Cardiac muscle cell (in vitro differentiated cells and primary cell): ENCODE measurements at regions not wholly inside any gene's neighbourhood (a gene's known extent, or its start where the extent isn't known, plus 50 kb on each side); places are given as distances from the start of the nearest gene placed in this dataset.

Experiments
- DNase-seq, 2 donors: peaks; one replicate each; pipeline versions ENCODE4 v3.0.0 to v3.0.0-alpha.2; 2010 to 2017; ENCODE audit warnings: low read depth in 1 of 2, low spot score in 1 of 2
- H3K27ac ChIP-seq: fragments of 200-600 bp; sonication (generic); 2 replicates; pipeline ENCODE4 v1.5.1; 2016
- H3K27me3 ChIP-seq: fragments of 200-600 bp; sonication (generic); 2 replicates; pipeline ENCODE4 v1.6.0; 2016; ENCODE audit warnings: control low read depth
- H3K36me3 ChIP-seq: fragments of 200-600 bp; sonication (generic); 2 replicates; pipeline ENCODE4 v1.5.1; 2016; ENCODE audit warnings: control low read depth
- H3K4me1 ChIP-seq: fragments of 200-600 bp; sonication (generic); 2 replicates; pipeline ENCODE4 v1.8.1; 2017; ENCODE audit warnings: low read depth, mild to moderate bottlenecking, mixed run types
- H3K4me3 ChIP-seq: fragments of 200-600 bp; sonication (generic); 2 replicates; pipeline ENCODE4 v1.5.1; 2016; ENCODE audit warnings: mild to moderate bottlenecking
- H3K9me3 ChIP-seq: fragments of 200-600 bp; sonication (generic); 2 replicates; pipeline ENCODE4 v1.5.1; 2017; ENCODE audit warnings: low read depth, mild to moderate bottlenecking, control low read depth
- CTCF ChIP-seq: IDR thresholded peaks from 2 replicates; pipeline ENCODE4 v1.5.1; 2012; ENCODE audit warnings: low read depth, mild to moderate bottlenecking, low read length

GRCh38 chr7:7127773-7128172, 54.6 kb upstream of the C1GALT1 start:
- Histone ChIP-seq H3K4me1 (no peaks in the 10 kb centered on the region), H3K9me3 (no peaks in the 10 kb centered on the region), H3K36me3 (no peaks in the 10 kb centered on the region), H3K27me3 (no peaks in the 10 kb centered on the region), H3K4me3 (no peak overlapping the region), H3K27ac (no peak overlapping the region)
- TF ChIP-seq CTCF, result no peak
- no peak for DNase-seq

GRCh38 chr7:7129381-7129780, 53.0 kb upstream of the C1GALT1 start:
- Histone ChIP-seq H3K36me3 (no peaks in the 10 kb centered on the region), H3K27me3 (no peaks in the 10 kb centered on the region), H3K4me3 (no peak overlapping the region), H3K9me3 (no peaks in the 10 kb centered on the region), H3K4me1 (no peaks in the 10 kb centered on the region), H3K27ac (no peak overlapping the region)
- TF ChIP-seq CTCF, result no peak
- DNase-seq, result no peak

- no peaks in the 10 kb centered on the region for H3K27me3 ChIP-seq
- H3K9me3 ChIP-seq, result no peaks in the 10 kb centered on the region
- no peak for TF ChIP-seq CTCF
- H3K36me3 ChIP-seq, result no peaks in the 10 kb centered on the region
- H3K27ac ChIP-seq, result no peak overlapping the region
- H3K4me1 ChIP-seq, result peaks cover 2% of the 10 kb centered on the region
- DNase-seq, result no peak
- no peak overlapping the region for H3K4me3 ChIP-seq
These were observed 51.1 kb upstream of the C1GALT1 start for GRCh38 chr7:7131273-7131672.
